HEK293 (cell line): ENCODE measurements at regions not wholly inside any gene's neighbourhood (a gene's known extent, or its start where the extent isn't known, plus 50 kb on each side); places are given as distances from the start of the nearest gene placed in this dataset.

Experiments used
- KLF8 ChIP-seq: fragments of 450-650 bp; formaldehyde crosslinking; IDR thresholded peaks from 2 replicates; pipeline ENCODE4 v1.5.1; 2016; ENCODE audit warnings: missing biosample characterization, missing genetic modification characterization
- TCF7L2 ChIP-seq: IDR thresholded peaks from 2 replicates; pipeline ENCODE4 v1.6.1; 2011; ENCODE audit warnings: low read depth, mild to moderate bottlenecking, inconsistent platforms, low read length, moderate library complexity, borderline replicate concordance
- WT1 ChIP-seq: fragments of 450-650 bp; formaldehyde crosslinking; IDR thresholded peaks from 2 replicates; pipeline ENCODE4 v1.5.1; 2016; ENCODE audit warnings: missing biosample characterization, missing genetic modification characterization
- ZBTB8A ChIP-seq: fragments of 450-650 bp; formaldehyde crosslinking; IDR thresholded peaks from 2 replicates; pipeline ENCODE4 v1.5.1; 2016; ENCODE audit warnings: missing biosample characterization, missing genetic modification characterization
- ZNF169 ChIP-seq: fragments of 450-650 bp; formaldehyde crosslinking; IDR thresholded peaks from 2 replicates; pipeline ENCODE4 v1.5.1; 2016; ENCODE audit warnings: missing biosample characterization, missing genetic modification characterization
- ZNF324 ChIP-seq: fragments of 450-650 bp; formaldehyde crosslinking; IDR thresholded peaks from 2 replicates; pipeline ENCODE4 v1.5.1; 2016; ENCODE audit warnings: missing biosample characterization, missing genetic modification characterization
- ZNF596 ChIP-seq: fragments of 450-650 bp; IDR thresholded peaks from 2 replicates; pipeline ENCODE4 v1.5.0; 2018; ENCODE audit warnings: missing biosample characterization, mild to moderate bottlenecking, missing genetic modification characterization, moderate library complexity
- ZNF76 ChIP-seq: fragments of 450-650 bp; formaldehyde crosslinking; IDR thresholded peaks from 2 replicates; pipeline ENCODE4; 2016; ENCODE audit warnings: low read depth, missing biosample characterization, missing genetic modification characterization, borderline replicate concordance
- TF ChIP-seq, protein P1 (sequence below): fragments of 450-650 bp; formaldehyde crosslinking; IDR thresholded peaks from 2 replicates; pipeline ENCODE4 v1.5.1; 2016; ENCODE audit warnings: missing biosample characterization, missing genetic modification characterization
- TF ChIP-seq, protein P2 (sequence below): fragments of 450-650 bp; formaldehyde crosslinking; optimal IDR thresholded peaks from 2 replicates; pipeline ENCODE3; 2016; ENCODE audit warnings: missing biosample characterization, mild to moderate bottlenecking, missing genetic modification characterization
- TF ChIP-seq, protein P3 (sequence below): fragments of 450-650 bp; formaldehyde crosslinking; IDR thresholded peaks from 2 replicates; pipeline ENCODE4 v1.5.1; 2016; ENCODE audit warnings: missing biosample characterization, missing genetic modification characterization
- TF ChIP-seq, protein P4 (sequence below): fragments of 450-650 bp; formaldehyde crosslinking; IDR thresholded peaks from 2 replicates; pipeline ENCODE4 v1.5.1; 2017; ENCODE audit warnings: missing biosample characterization, missing genetic modification characterization
- TF ChIP-seq, protein P5 (sequence below): fragments of 450-650 bp; formaldehyde crosslinking; IDR thresholded peaks from 2 replicates; pipeline ENCODE4 v1.5.0; 2017; ENCODE audit warnings: missing biosample characterization, missing genetic modification characterization, borderline replicate concordance

DNA sequence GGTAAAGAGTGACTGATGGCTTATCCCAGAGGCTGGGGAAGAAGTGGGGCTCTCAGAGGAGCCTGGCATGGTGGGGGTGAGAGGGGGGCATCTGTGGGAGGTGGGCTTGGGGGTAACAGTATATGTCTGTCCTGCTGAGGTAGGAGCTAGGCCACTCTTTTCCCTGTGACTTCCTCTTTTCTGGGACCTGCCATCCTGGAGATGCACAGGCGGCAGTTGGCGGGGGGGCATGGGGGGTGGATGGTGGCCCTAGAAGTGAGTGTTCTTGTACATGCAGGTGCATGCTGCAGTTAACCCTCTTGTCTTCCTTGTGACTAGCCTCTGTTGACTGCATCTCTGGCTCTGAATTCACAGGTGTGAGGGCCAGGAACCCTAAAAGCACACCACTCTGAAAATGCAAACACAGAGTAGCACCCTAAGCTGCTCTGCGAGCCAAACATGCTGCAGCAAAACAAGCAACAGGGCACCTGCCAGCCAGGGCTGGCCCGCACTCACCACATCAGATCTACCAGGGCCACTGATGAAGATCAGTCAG is 123.8 kb upstream of the SHB start:
- TF ChIP-seq, protein P1, sequence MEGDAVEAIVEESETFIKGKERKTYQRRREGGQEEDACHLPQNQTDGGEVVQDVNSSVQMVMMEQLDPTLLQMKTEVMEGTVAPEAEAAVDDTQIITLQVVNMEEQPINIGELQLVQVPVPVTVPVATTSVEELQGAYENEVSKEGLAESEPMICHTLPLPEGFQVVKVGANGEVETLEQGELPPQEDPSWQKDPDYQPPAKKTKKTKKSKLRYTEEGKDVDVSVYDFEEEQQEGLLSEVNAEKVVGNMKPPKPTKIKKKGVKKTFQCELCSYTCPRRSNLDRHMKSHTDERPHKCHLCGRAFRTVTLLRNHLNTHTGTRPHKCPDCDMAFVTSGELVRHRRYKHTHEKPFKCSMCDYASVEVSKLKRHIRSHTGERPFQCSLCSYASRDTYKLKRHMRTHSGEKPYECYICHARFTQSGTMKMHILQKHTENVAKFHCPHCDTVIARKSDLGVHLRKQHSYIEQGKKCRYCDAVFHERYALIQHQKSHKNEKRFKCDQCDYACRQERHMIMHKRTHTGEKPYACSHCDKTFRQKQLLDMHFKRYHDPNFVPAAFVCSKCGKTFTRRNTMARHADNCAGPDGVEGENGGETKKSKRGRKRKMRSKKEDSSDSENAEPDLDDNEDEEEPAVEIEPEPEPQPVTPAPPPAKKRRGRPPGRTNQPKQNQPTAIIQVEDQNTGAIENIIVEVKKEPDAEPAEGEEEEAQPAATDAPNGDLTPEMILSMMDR (tag by site-specific recombination) = no peak
- TF ChIP-seq, protein P2, sequence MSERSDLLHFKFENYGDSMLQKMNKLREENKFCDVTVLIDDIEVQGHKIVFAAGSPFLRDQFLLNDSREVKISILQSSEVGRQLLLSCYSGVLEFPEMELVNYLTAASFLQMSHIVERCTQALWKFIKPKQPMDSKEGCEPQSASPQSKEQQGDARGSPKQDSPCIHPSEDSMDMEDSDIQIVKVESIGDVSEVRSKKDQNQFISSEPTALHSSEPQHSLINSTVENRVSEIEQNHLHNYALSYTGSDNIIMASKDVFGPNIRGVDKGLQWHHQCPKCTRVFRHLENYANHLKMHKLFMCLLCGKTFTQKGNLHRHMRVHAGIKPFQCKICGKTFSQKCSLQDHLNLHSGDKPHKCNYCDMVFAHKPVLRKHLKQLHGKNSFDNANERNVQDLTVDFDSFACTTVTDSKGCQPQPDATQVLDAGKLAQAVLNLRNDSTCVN (tag by site-specific recombination) = no peak
- TF ChIP-seq ZNF596 = no peak
- TF ChIP-seq, protein P3, sequence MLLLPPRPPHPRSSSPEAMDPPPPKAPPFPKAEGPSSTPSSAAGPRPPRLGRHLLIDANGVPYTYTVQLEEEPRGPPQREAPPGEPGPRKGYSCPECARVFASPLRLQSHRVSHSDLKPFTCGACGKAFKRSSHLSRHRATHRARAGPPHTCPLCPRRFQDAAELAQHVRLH = no peak
- TF ChIP-seq WT1 (tag by site-specific recombination) = no peak
- TF ChIP-seq TCF7L2 = no peak
- TF ChIP-seq, protein P4, sequence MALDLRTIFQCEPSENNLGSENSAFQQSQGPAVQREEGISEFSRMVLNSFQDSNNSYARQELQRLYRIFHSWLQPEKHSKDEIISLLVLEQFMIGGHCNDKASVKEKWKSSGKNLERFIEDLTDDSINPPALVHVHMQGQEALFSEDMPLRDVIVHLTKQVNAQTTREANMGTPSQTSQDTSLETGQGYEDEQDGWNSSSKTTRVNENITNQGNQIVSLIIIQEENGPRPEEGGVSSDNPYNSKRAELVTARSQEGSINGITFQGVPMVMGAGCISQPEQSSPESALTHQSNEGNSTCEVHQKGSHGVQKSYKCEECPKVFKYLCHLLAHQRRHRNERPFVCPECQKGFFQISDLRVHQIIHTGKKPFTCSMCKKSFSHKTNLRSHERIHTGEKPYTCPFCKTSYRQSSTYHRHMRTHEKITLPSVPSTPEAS (tag by site-specific recombination) = no peak
- TF ChIP-seq ZNF169 (tag by site-specific recombination) = no peak
- TF ChIP-seq ZNF324 (tag by site-specific recombination) = no peak
- TF ChIP-seq, protein P5, sequence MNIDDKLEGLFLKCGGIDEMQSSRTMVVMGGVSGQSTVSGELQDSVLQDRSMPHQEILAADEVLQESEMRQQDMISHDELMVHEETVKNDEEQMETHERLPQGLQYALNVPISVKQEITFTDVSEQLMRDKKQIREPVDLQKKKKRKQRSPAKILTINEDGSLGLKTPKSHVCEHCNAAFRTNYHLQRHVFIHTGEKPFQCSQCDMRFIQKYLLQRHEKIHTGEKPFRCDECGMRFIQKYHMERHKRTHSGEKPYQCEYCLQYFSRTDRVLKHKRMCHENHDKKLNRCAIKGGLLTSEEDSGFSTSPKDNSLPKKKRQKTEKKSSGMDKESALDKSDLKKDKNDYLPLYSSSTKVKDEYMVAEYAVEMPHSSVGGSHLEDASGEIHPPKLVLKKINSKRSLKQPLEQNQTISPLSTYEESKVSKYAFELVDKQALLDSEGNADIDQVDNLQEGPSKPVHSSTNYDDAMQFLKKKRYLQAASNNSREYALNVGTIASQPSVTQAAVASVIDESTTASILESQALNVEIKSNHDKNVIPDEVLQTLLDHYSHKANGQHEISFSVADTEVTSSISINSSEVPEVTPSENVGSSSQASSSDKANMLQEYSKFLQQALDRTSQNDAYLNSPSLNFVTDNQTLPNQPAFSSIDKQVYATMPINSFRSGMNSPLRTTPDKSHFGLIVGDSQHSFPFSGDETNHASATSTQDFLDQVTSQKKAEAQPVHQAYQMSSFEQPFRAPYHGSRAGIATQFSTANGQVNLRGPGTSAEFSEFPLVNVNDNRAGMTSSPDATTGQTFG (tag by site-specific recombination) = no peak
- no peak for TF ChIP-seq KLF8
- TF ChIP-seq ZBTB8A (tag by site-specific recombination) = no peak
- TF ChIP-seq ZNF76 (tag by site-specific recombination) = no peak
